H1 (cell line): ENCODE measurements at regions not wholly inside any gene's neighbourhood (a gene's known extent, or its start where the extent isn't known, plus 50 kb on each side); places are given as distances from the start of the nearest gene placed in this dataset.

Source experiments
- CTCF ChIA-PET: fragments of 300-600 bp; sonication (Branson Sonifier 250); formaldehyde crosslinking; loops from one replicate; lab custom pipeline; 2021; ENCODE audit not compliant: partially characterized antibody; lab: Charles Lee
- POLR2A ChIA-PET: fragments of 300-600 bp; sonication (Branson Sonifier 250); formaldehyde crosslinking; loops from one replicate; lab custom pipeline; 2021; ENCODE audit warnings: inconsistent platforms; ENCODE audit not compliant: partially characterized antibody; lab: Charles Lee
- DNase-seq, 2 experiments: peaks; one replicate each; pipeline versions ENCODE4 v3.0.0 to v3.0.0-alpha.2; 2010 to 2022; ENCODE audit warnings: low spot score in 2 of 2, low read depth in 1 of 2, mixed read lengths in 1 of 2
- FAIRE-seq: peaks from 2 replicates; lab custom pipeline; 2011; peaks lifted over from hg19 to GRCh38; lab: Jason Lieb, UNC
- H2AFZ ChIP-seq: 2 replicates; pipeline ENCODE4 v1.8.1; 2012; ENCODE audit warnings: low read length, inconsistent platforms
- H2AK5ac ChIP-seq: 2 replicates; pipeline ENCODE4 v1.6.1; 2013; ENCODE audit warnings: low read depth, low read length
- H2BK120ac ChIP-seq: replicated peaks from 2 replicates; pipeline ENCODE3; 2013; ENCODE audit warnings: low read depth, low read length, inconsistent platforms
- H2BK12ac ChIP-seq: 2 replicates; pipeline ENCODE4 v1.6.1; 2013; ENCODE audit warnings: low read depth, low read length
- H2BK15ac ChIP-seq: 2 replicates; pipeline ENCODE4 v1.6.1; 2013; ENCODE audit warnings: low read length
- H2BK20ac ChIP-seq: 2 replicates; pipeline ENCODE4 v1.6.1; 2013; ENCODE audit warnings: low read length
- H2BK5ac ChIP-seq: 2 replicates; pipeline ENCODE4 v1.6.1; 2013; ENCODE audit warnings: low read depth, low read length
- H3K14ac ChIP-seq: 2 replicates; pipeline ENCODE4 v1.6.1; 2013; ENCODE audit warnings: inconsistent platforms; ENCODE audit not compliant: insufficient read length
- H3K18ac ChIP-seq: 2 replicates; pipeline ENCODE4 v1.6.1; 2013; ENCODE audit warnings: low read length; ENCODE audit errors: extremely low read depth
- H3K23ac ChIP-seq: 2 replicates; pipeline ENCODE4 v1.6.1; 2013; ENCODE audit warnings: inconsistent platforms; ENCODE audit not compliant: insufficient read length
- H3K23me2 ChIP-seq: 2 replicates; pipeline ENCODE4 v1.6.1; 2013; ENCODE audit warnings: low read depth, low read length
- H3K27ac ChIP-seq: 2 replicates; pipeline ENCODE4 v1.6.1; 2011; ENCODE audit warnings: low read depth, low read length, inconsistent platforms
- H3K27me3 ChIP-seq, 4 experiments: replicated peaks in 1 of 4; 1 replicate in 1 of 4; 2 replicates in 3 of 4; pipeline versions ENCODE4 v1.6.1 to v1.8.1; 2011 to 2013; ENCODE audit warnings: low read length in 3 of 4, mild to moderate bottlenecking in 3 of 4, inconsistent platforms in 2 of 4, mixed read lengths in 2 of 4, moderate library complexity in 1 of 4; ENCODE audit not compliant: control insufficient read depth in 3 of 4, insufficient read depth in 3 of 4; ENCODE audit errors: extremely low read depth in 1 of 4
- H3K36me3 ChIP-seq, 4 experiments: 2 replicates each; pipeline versions ENCODE4 v1.6.1 to v1.8.1; 2011 to 2013; ENCODE audit warnings: mild to moderate bottlenecking in 4 of 4, low read length in 3 of 4, moderate library complexity in 2 of 4, control low read depth in 1 of 4, inconsistent platforms in 1 of 4; ENCODE audit not compliant: insufficient read depth in 4 of 4, control insufficient read depth in 2 of 4
- H3K4ac ChIP-seq: replicated peaks from 2 replicates; pipeline ENCODE3; 2013; ENCODE audit warnings: low read length, low read depth, mixed read lengths, inconsistent platforms; ENCODE audit not compliant: insufficient read length
- H3K4me1 ChIP-seq, 4 experiments: replicated peaks in 1 of 4; 1 replicate in 1 of 4; 2 replicates in 3 of 4; pipeline versions ENCODE4 v1.6.1 to v1.8.1; 2011 to 2013; ENCODE audit warnings: low read length in 3 of 4, inconsistent platforms in 2 of 4, mixed read lengths in 1 of 4; ENCODE audit not compliant: insufficient read depth in 4 of 4, control insufficient read depth in 3 of 4
- H3K4me2 ChIP-seq, 2 experiments: 2 replicates each; pipeline versions ENCODE4 v1.6.1 to v1.8.1; 2011 to 2013; ENCODE audit warnings: low read depth in 2 of 2, low read length in 2 of 2, control low read depth in 1 of 2, inconsistent platforms in 1 of 2, mild to moderate bottlenecking in 1 of 2; ENCODE audit not compliant: insufficient read depth in 1 of 2
- H3K4me3 ChIP-seq, 4 experiments: fragments of 200-600, 300-600 bp in 1 of 4; sonication (generic), shearing (Covaris generic), sonication (Bioruptor Twin) in 1 of 4; 2 replicates each; pipeline versions ENCODE4 v1.5.1 to v1.8.1; 2011 to 2016; ENCODE audit warnings: low read length in 4 of 4, low read depth in 3 of 4, control low read depth in 2 of 4, inconsistent platforms in 2 of 4, mild to moderate bottlenecking in 2 of 4, mixed read lengths in 1 of 4, moderate library complexity in 1 of 4; ENCODE audit not compliant: insufficient read depth in 2 of 4; ENCODE audit errors: extremely low read depth in 1 of 4
- H3K56ac ChIP-seq: replicated peaks from 2 replicates; pipeline ENCODE3; 2013; ENCODE audit warnings: low read depth, mild to moderate bottlenecking, mixed read lengths, low read length, inconsistent platforms; ENCODE audit not compliant: insufficient read length
- H3K79me1 ChIP-seq: 2 replicates; pipeline ENCODE4 v1.6.1; 2013; ENCODE audit warnings: low read depth, low read length, control low read depth
- H3K79me2 ChIP-seq, 2 experiments: 2 replicates each; pipeline versions ENCODE4 v1.6.1 to v1.8.1; 2012 to 2013; ENCODE audit warnings: low read length in 2 of 2, mild to moderate bottlenecking in 2 of 2, inconsistent platforms in 1 of 2; ENCODE audit not compliant: insufficient read depth in 2 of 2, control insufficient read depth in 1 of 2
- H3K9ac ChIP-seq, 4 experiments: replicated peaks in 1 of 4; 1 replicate in 1 of 4; 2 replicates in 3 of 4; pipeline versions ENCODE4 v1.6.1 to v1.8.1; 2011 to 2013; ENCODE audit warnings: low read depth in 3 of 4, low read length in 3 of 4, control low read depth in 2 of 4, mild to moderate bottlenecking in 2 of 4, moderate library complexity in 2 of 4, inconsistent platforms in 1 of 4; ENCODE audit errors: extremely low read depth in 1 of 4
- H3K9me3 ChIP-seq, 2 experiments: 2 replicates each; pipeline versions ENCODE4 v1.6.1 to v1.8.1; 2012 to 2013; ENCODE audit warnings: mild to moderate bottlenecking in 2 of 2, moderate library complexity in 2 of 2, control low read depth in 1 of 2, inconsistent platforms in 1 of 2, low read depth in 1 of 2, low read length in 1 of 2, mixed read lengths in 1 of 2; ENCODE audit not compliant: insufficient read depth in 2 of 2
- H4K20me1 ChIP-seq, 2 experiments: replicated peaks in 1 of 2; 2 replicates each; pipeline versions ENCODE3 to v1.8.1; 2011 to 2013; ENCODE audit warnings: inconsistent platforms in 2 of 2, low read length in 2 of 2, mild to moderate bottlenecking in 1 of 2; ENCODE audit not compliant: insufficient read depth in 2 of 2, control insufficient read depth in 1 of 2
- H4K5ac ChIP-seq: 2 replicates; pipeline ENCODE4 v1.6.1; 2013; ENCODE audit warnings: low read length, low read depth, mixed read lengths, inconsistent platforms; ENCODE audit not compliant: insufficient read length
- H4K8ac ChIP-seq: 2 replicates; pipeline ENCODE4 v1.8.0; 2013; ENCODE audit warnings: mild to moderate bottlenecking, moderate library complexity, low read length, inconsistent platforms; ENCODE audit not compliant: insufficient read depth; ENCODE audit errors: extremely low read depth
- H4K91ac ChIP-seq: replicated peaks from 2 replicates; pipeline ENCODE3; 2013; ENCODE audit warnings: low read length, mixed read lengths, inconsistent platforms; ENCODE audit not compliant: insufficient read length
- CEBPB ChIP-seq: IDR thresholded peaks from 2 replicates; pipeline ENCODE4 v1.6.1; 2012; ENCODE audit warnings: low read depth, low read length
- EP300 ChIP-seq, 2 experiments: IDR thresholded peaks; 1 replicate in 1 of 2; 2 replicates in 1 of 2; pipeline ENCODE4 v1.6.1; 2011 to 2012; ENCODE audit warnings: low read depth in 2 of 2, low read length in 2 of 2, mild to moderate bottlenecking in 2 of 2, borderline replicate concordance in 1 of 2, inconsistent platforms in 1 of 2, moderate library complexity in 1 of 2
- WGBS, 2 experiments: shearing (Covaris generic) in 1 of 2; methylation state at CpG; one replicate each; pipeline versions ENCODE4 v1.1.6 to v1.1.7; 2013 to 2015; ENCODE audit warnings: low lambda C conversion rate in 2 of 2, mixed read lengths in 2 of 2, inconsistent platforms in 1 of 2, low coverage in 1 of 2, missing lambda C conversion rate in 1 of 2; ENCODE audit not compliant: insufficient replicate concordance in 2 of 2, insufficient coverage in 1 of 2, insufficient read length in 1 of 2; ENCODE audit errors: extremely low coverage in 1 of 2, missing lambda C conversion rate in 1 of 2; 5-methylcytosine and 5-hydroxymethylcytosine counted together

DNA sequence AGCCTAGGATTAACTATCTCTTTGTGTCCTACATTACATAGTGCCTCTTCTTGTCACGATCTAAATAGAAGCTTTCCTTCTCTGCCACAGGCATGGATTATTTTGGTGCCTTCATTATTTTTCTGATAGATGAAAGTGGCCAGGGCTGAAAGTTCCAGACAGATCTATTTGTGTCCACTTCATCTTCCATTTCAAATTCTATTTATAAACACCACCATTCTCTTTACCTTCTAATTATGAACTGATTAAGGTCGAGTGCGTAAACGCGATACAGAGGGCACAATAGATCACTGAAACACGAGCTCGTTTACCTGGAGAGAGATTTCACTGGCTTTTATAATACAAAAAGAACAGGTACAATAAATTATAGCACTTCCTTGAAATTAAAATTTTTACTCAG is 105.0 kb downstream of the EDEM1 start:
- no peak overlapping the region for H2BK12ac ChIP-seq
- FAIRE-seq (no peak), DNase-seq (no peak)
- no peaks in the 10 kb centered on the region for H3K36me3 ChIP-seq
- H2BK15ac ChIP-seq, result no peak overlapping the region
- H3K4ac ChIP-seq, result no peak overlapping the region
- CTCF ChIA-PET, result interaction anchor here (0.9 to 1.5 kb wide), 2 partner anchors 12 to 14 kb away, joined by 3 read pairs; no protein-coding TSS in a partner anchor
- H2AFZ ChIP-seq, result no peak overlapping the region; the same call in 1 of the 2 replicates
- H3K14ac ChIP-seq, result no peak overlapping the region
- no peak overlapping the region for H3K9ac ChIP-seq
- no peak overlapping the region for H2BK120ac ChIP-seq
- 86% methylated on average over 7 of the region's 7 CpGs; no CpG with 5 or more reads in 1 of the 2 experiments for WGBS, 2 experiments
- no peaks in the 10 kb centered on the region for H4K20me1 ChIP-seq
- H3K27ac ChIP-seq, result no peak overlapping the region
- TF ChIP-seq CEBPB, result no peak
- TF ChIP-seq EP300 (IDR thresholded peaks at IDR 0.05; ENCODE audit: borderline replicate concordance in 1 of 2, low read depth in 2 of 2, low read length in 2 of 2), result no peak
- no peaks in the 10 kb centered on the region for H3K9me3 ChIP-seq
- no peak overlapping the region for H3K18ac ChIP-seq
- no peaks in the 10 kb centered on the region for H3K79me2 ChIP-seq
- no peaks in the 10 kb centered on the region for H3K27me3 ChIP-seq
- no peaks in the 10 kb centered on the region for H3K4me1 ChIP-seq
- no peak overlapping the region for H3K4me2 ChIP-seq
- no peak overlapping the region for H4K91ac ChIP-seq
- H3K23ac ChIP-seq, result no peak overlapping the region
- no peak overlapping the region for H4K8ac ChIP-seq
- no peak overlapping the region for H2BK5ac ChIP-seq
- no peaks in the 10 kb centered on the region for H3K79me1 ChIP-seq
- no peak overlapping the region for H2AK5ac ChIP-seq
- H3K4me3 ChIP-seq, result no peak overlapping the region
- no peaks in the 10 kb centered on the region for H3K23me2 ChIP-seq
- POLR2A ChIA-PET, result no interaction called here
- no peak overlapping the region for H2BK20ac ChIP-seq
- H4K5ac ChIP-seq, result no peak overlapping the region
- H3K56ac ChIP-seq, result no peak overlapping the region
